K562 (cell line): ENCODE measurements at regions not wholly inside any gene's neighbourhood (a gene's known extent, or its start where the extent isn't known, plus 50 kb on each side); places are given as distances from the start of the nearest gene placed in this dataset.

ENCODE experiments used
- ATAC-seq: fragments of 200-7000 bp; cut with Tn5 transposase; 3 replicates; pipeline ENCODE4 v1.9.1; 2020; ENCODE audit warnings: moderate library complexity
- BruUV-seq: library from RNA; stranded (reverse); fragments of 400-500 nt; replicated peaks from 2 replicates; lab custom pipeline; 2021; lab: Mats Ljungman, UMichigan
- CTCF ChIA-PET: fragments of 300-600 bp; formaldehyde crosslinking; extraction: SDS; loops from one replicate; lab custom pipeline; 2021; ENCODE audit warnings: low intra/inter-chr PET ratio; lab: Yijun Ruan, JAX
- POLR2A ChIA-PET: fragments of 300-600, 350-650 bp; sonication (Branson Sonifier 250); formaldehyde crosslinking; extraction: SDS; loops from one replicate; lab custom pipeline; 2021; ENCODE audit warnings: antibody characterized with exemption, inconsistent platforms; lab: Yijun Ruan, JAX
- DNase-seq, 4 experiments: peaks; one replicate each; pipeline versions ENCODE4 v3.0.0 to v3.0.0-alpha.2; 2011 to 2018; ENCODE audit warnings: low spot score in 3 of 4, mixed read lengths in 3 of 4; ENCODE audit errors: extremely low read depth in 1 of 4
- FAIRE-seq: peaks from 2 replicates; lab custom pipeline; 2011; peaks lifted over from hg19 to GRCh38; lab: Jason Lieb, UNC
- H2AFZ ChIP-seq: 2 replicates; pipeline ENCODE4 v1.6.0; 2011; ENCODE audit warnings: low read depth, low read length, control low read depth, inconsistent platforms
- H3K27ac ChIP-seq: fragments of 200-600 bp; 3 replicates; pipeline ENCODE4 v1.8.0; 2011; ENCODE audit warnings: low read depth, mild to moderate bottlenecking, control low read depth, inconsistent platforms, low read length, moderate library complexity, mixed read lengths; ENCODE audit errors: extremely low read depth
- H3K27me3 ChIP-seq, 2 experiments: fragments of 300-600 bp in 1 of 2; 2 replicates in 1 of 2; 3 replicates in 1 of 2; pipeline versions ENCODE4 v1.6.0 to v1.8.0; 2011; ENCODE audit warnings: inconsistent platforms in 2 of 2, low read length in 2 of 2, mild to moderate bottlenecking in 1 of 2, mixed read lengths in 1 of 2, moderate library complexity in 1 of 2; ENCODE audit not compliant: control insufficient read depth in 2 of 2, insufficient read depth in 2 of 2
- H3K36me3 ChIP-seq: fragments of 300-600 bp; 3 replicates; pipeline ENCODE4 v1.8.0; 2011; ENCODE audit warnings: mild to moderate bottlenecking, low read length, inconsistent platforms; ENCODE audit not compliant: control insufficient read depth, insufficient read depth
- H3K4me1 ChIP-seq, 2 experiments: fragments of 200-600 bp in 1 of 2; replicated peaks in 1 of 2; 2 replicates in 1 of 2; 3 replicates in 1 of 2; pipeline versions ENCODE4 v1.5.1 to v1.8.0; 2011; ENCODE audit warnings: inconsistent platforms in 2 of 2, low read length in 2 of 2, mild to moderate bottlenecking in 1 of 2, mixed read lengths in 1 of 2, moderate library complexity in 1 of 2; ENCODE audit not compliant: control insufficient read depth in 2 of 2, insufficient read depth in 2 of 2
- H3K4me2 ChIP-seq: 2 replicates; pipeline ENCODE4 v1.6.1; 2011; ENCODE audit warnings: low read length, control low read depth, inconsistent platforms, mixed read lengths; ENCODE audit not compliant: insufficient read depth
- H3K4me3 ChIP-seq: fragments of 200-600 bp; sonication (generic), shearing (Covaris generic); 2 replicates; pipeline ENCODE4 v1.5.1; 2016; ENCODE audit warnings: control low read depth, inconsistent platforms
- H3K79me2 ChIP-seq: fragments of 200-600 bp; 3 replicates; pipeline ENCODE4 v1.8.0; 2011; ENCODE audit warnings: low read length, inconsistent platforms; ENCODE audit not compliant: control insufficient read depth, insufficient read depth
- H3K9ac ChIP-seq, 2 experiments: 2 replicates each; pipeline versions ENCODE4 v1.6.0 to v1.6.1; 2011; ENCODE audit warnings: low read depth in 2 of 2, low read length in 2 of 2, control low read depth in 1 of 2, inconsistent platforms in 1 of 2, mild to moderate bottlenecking in 1 of 2, mixed read lengths in 1 of 2; ENCODE audit not compliant: insufficient read depth in 1 of 2
- H3K9me1 ChIP-seq: one replicate; pipeline ENCODE4 v1.6.0; 2011; ENCODE audit warnings: inconsistent platforms, mild to moderate bottlenecking, low read length, moderate library complexity; ENCODE audit not compliant: control insufficient read depth, insufficient read depth
- H3K9me3 ChIP-seq: replicated peaks from 2 replicates; pipeline ENCODE4 v1.5.1; 2011; ENCODE audit warnings: low read depth, low read length, inconsistent platforms; ENCODE audit not compliant: control insufficient read depth, insufficient read depth
- H4K20me1 ChIP-seq: replicated peaks from 2 replicates; pipeline ENCODE4 v1.6.1; 2011; ENCODE audit warnings: low read length, inconsistent platforms, mixed read lengths; ENCODE audit not compliant: control insufficient read depth, insufficient read depth
- CREB1 ChIP-seq, 2 experiments: sonication (generic) in 1 of 2; formaldehyde crosslinking in 1 of 2; IDR thresholded peaks; 2 replicates each; pipeline versions ENCODE4 v1.6.1 to v1.8.0; 2012 to 2022; ENCODE audit warnings: inconsistent platforms in 1 of 2, mild to moderate bottlenecking in 1 of 2, missing genetic modification reagents in 1 of 2, moderate library complexity in 1 of 2
- ETV1 ChIP-seq: fragments of 450-650 bp; conservative IDR thresholded peaks from 2 replicates; pipeline ENCODE4 v1.6.1; 2016; ENCODE audit warnings: missing genetic modification characterization, control low read depth, low read depth, missing compliant biosample characterization
- RAD21 ChIP-seq, 2 experiments: fragments of 250-450 bp in 1 of 2; fragments of 450-650 bp in 1 of 2; sonication (Bioruptor Pico) in 1 of 2; formaldehyde crosslinking in 1 of 2; IDR thresholded peaks in 1 of 2; conservative IDR thresholded peaks in 1 of 2; 2 replicates each; pipeline versions ENCODE4 v1.4.0 to v1.8.0; 2020 to 2022; ENCODE audit warnings: mild to moderate bottlenecking in 2 of 2, moderate library complexity in 1 of 2
- RFX1 ChIP-seq: fragments of 450-650 bp; IDR thresholded peaks from 2 replicates; pipeline ENCODE4 v1.6.1; 2016; ENCODE audit warnings: mild to moderate bottlenecking, moderate library complexity
- RFX7 ChIP-seq: fragments of 250-450 bp; sonication (Bioruptor Pico); IDR thresholded peaks from 2 replicates; pipeline ENCODE4 v1.5.1; 2021; ENCODE audit warnings: mild to moderate bottlenecking
- ZNF584 ChIP-seq: fragments of 200-800 bp; sonication (Bioruptor generic); IDR thresholded peaks from 2 replicates; pipeline ENCODE4 v1.6.1; 2016; ENCODE audit warnings: low read depth, mild to moderate bottlenecking, missing genetic modification characterization, missing compliant biosample characterization
- WGBS: fragments of 100-300 bp; shearing (Covaris generic); methylation state at CpG from one replicate; pipeline ENCODE4 v1.1.6; 2016; ENCODE audit warnings: low coverage, mixed read lengths; ENCODE audit not compliant: insufficient coverage; ENCODE audit errors: missing lambda C conversion rate; 5-methylcytosine and 5-hydroxymethylcytosine counted together
- in situ Hi-C: fragments of 300-500 bp; cut with MboI; formaldehyde crosslinking; loops from 4 replicates; pipeline ENCODE4 v1.15.0; 2018; ENCODE audit warnings: inconsistent platforms, mixed read lengths
- intact Hi-C: fragments of 100-400 bp; cut with micrococcal nuclease; formaldehyde crosslinking; loops from 2 replicates; pipeline ENCODE4 v1.14.2; 2022
- TF ChIP-seq, protein P1 (sequence below), 3 experiments: IDR thresholded peaks in 2 of 3; conservative IDR thresholded peaks in 1 of 3; 2 replicates each; pipeline ENCODE4 v1.5.1; 2011 to 2012; ENCODE audit warnings: low read length in 3 of 3, mild to moderate bottlenecking in 3 of 3, control low read depth in 2 of 3, improper control_type of control experiment in 1 of 3, inconsistent platforms in 1 of 3, low read depth in 1 of 3, mixed read lengths in 1 of 3, moderate library complexity in 1 of 3; ENCODE audit not compliant: insufficient read depth in 2 of 3
- TF ChIP-seq, protein P2 (sequence below): fragments of 450-650 bp; IDR thresholded peaks from 2 replicates; pipeline ENCODE4 v1.6.1; 2016; ENCODE audit warnings: mild to moderate bottlenecking

DNA sequence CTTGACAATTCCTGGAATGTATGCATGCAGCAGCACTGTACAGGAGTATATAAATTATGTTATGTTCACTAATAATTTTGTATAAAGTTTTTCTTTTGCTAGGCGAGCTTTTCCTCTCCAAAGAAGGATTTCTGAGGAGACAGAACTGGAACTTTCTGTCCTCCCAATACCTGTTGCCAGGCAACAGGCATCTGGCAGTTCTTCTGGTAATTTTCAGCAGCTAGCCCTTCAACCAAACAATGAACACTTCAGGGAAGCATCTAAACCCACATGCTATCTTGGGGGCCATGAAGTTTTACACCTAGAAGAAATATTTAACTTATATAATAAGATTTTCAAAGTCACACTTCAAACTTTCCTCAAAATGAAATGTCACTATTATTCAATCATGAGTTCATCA, 162.9 kb upstream of the SYT10 start:
- H3K4me3 ChIP-seq: no peak overlapping the region
- H2AFZ ChIP-seq: no peak overlapping the region
- H3K79me2 ChIP-seq: no peaks in the 10 kb centered on the region
- FAIRE-seq (no peak), ATAC-seq (no peak), DNase-seq (no peak)
- H3K4me1 ChIP-seq: no peaks in the 10 kb centered on the region; a peak in 1 of 5 replicates
- no peak overlapping the region for H3K27ac ChIP-seq
- ChIA-PET CTCF (no interaction called here), POLR2A (no interaction called here)
- no peaks in the 10 kb centered on the region for H3K36me3 ChIP-seq
- intact Hi-C loops: no loop called here
- no TSS peak for BruUV-seq
- H3K9ac ChIP-seq: no peak overlapping the region
- no peaks in the 10 kb centered on the region for H3K9me1 ChIP-seq
- H3K9me3 ChIP-seq: no peaks in the 10 kb centered on the region
- no peaks in the 10 kb centered on the region for H4K20me1 ChIP-seq
- 43% methylated on average over 1 of the region's 1 CpG for WGBS
- no peak overlapping the region for H3K4me2 ChIP-seq
- peak; percentile 70 for TF ChIP-seq RFX1
- no peak for TF ChIP-seq RFX7 (CRISPR knock-in tag)
- TF ChIP-seq, all 486 proteins: peak for 1
- H3K27me3 ChIP-seq: no peaks in the 10 kb centered on the region
- in situ Hi-C loops: no loop called here

DNA sequence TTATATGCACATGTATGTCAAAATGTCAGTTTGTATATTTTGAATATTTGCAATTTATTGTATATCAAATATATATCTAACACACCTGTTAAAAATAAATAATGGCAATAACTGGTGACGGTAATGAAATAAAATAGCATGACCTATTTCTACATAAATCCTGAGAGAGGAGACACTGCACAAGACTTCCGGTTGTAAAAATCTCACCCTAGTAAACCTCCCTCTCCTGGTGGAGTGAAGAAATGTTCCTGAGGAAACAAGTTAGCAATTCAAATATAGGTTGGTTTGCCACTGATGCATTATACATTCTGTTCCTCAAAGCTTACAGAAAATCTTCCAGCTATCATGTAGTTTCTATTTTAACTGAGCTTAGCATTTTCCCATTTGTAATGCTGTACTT, 166.1 kb upstream of the SYT10 start:
- Histone ChIP-seq H3K4me1 (no peaks in the 10 kb centered on the region; a peak in 1 of 5 replicates), H3K27me3 (no peaks in the 10 kb centered on the region), H3K36me3 (no peaks in the 10 kb centered on the region), H4K20me1 (no peaks in the 10 kb centered on the region), H3K4me3 (no peak overlapping the region), H3K27ac (no peak overlapping the region), H3K4me2 (no peak overlapping the region)
- no peak for FAIRE-seq
- WGBS: 61% methylated on average over 2 of the region's 2 CpGs
- in situ Hi-C loops: no loop called here
- POLR2A ChIA-PET: no interaction called here
- TF ChIP-seq RAD21 (CRISPR knock-in tag; conservative IDR thresholded peaks at IDR 0.05 in 1 of 2, IDR thresholded peaks at IDR 0.05 in 1 of 2) (peak in 1 of 2 experiments; percentile 59; a peak in 2 of 4 replicates), CREB1 (IDR thresholded peaks at IDR 0.05) (no peak), CREB1 (CRISPR knock-in tag; IDR thresholded peaks at IDR 0.05) (no peak), ETV1 (peak; percentile 59), ZNF584 (CRISPR knock-in tag) (no peak)
- TF ChIP-seq, protein P1, sequence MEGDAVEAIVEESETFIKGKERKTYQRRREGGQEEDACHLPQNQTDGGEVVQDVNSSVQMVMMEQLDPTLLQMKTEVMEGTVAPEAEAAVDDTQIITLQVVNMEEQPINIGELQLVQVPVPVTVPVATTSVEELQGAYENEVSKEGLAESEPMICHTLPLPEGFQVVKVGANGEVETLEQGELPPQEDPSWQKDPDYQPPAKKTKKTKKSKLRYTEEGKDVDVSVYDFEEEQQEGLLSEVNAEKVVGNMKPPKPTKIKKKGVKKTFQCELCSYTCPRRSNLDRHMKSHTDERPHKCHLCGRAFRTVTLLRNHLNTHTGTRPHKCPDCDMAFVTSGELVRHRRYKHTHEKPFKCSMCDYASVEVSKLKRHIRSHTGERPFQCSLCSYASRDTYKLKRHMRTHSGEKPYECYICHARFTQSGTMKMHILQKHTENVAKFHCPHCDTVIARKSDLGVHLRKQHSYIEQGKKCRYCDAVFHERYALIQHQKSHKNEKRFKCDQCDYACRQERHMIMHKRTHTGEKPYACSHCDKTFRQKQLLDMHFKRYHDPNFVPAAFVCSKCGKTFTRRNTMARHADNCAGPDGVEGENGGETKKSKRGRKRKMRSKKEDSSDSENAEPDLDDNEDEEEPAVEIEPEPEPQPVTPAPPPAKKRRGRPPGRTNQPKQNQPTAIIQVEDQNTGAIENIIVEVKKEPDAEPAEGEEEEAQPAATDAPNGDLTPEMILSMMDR (IDR thresholded peaks at IDR 0.05 in 2 of 3, conservative IDR thresholded peaks at IDR 0.05 in 1 of 3; ENCODE audit: insufficient read depth in 2 of 3, low read depth in 1 of 3, low read length in 3 of 3): peak; percentile 29 to 71 (median 34); a peak in 4 of 6 replicates
- TF ChIP-seq, protein P2, sequence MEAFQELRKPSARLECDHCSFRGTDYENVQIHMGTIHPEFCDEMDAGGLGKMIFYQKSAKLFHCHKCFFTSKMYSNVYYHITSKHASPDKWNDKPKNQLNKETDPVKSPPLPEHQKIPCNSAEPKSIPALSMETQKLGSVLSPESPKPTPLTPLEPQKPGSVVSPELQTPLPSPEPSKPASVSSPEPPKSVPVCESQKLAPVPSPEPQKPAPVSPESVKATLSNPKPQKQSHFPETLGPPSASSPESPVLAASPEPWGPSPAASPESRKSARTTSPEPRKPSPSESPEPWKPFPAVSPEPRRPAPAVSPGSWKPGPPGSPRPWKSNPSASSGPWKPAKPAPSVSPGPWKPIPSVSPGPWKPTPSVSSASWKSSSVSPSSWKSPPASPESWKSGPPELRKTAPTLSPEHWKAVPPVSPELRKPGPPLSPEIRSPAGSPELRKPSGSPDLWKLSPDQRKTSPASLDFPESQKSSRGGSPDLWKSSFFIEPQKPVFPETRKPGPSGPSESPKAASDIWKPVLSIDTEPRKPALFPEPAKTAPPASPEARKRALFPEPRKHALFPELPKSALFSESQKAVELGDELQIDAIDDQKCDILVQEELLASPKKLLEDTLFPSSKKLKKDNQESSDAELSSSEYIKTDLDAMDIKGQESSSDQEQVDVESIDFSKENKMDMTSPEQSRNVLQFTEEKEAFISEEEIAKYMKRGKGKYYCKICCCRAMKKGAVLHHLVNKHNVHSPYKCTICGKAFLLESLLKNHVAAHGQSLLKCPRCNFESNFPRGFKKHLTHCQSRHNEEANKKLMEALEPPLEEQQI: 0 out of 2 replicates have a peak, but pooled peaks have one; percentile 51
- TF ChIP-seq, all 486 proteins: peak for 4
- intact Hi-C loops: no loop called here
- no peaks in the 10 kb centered on the region for H3K9me1 ChIP-seq
- DNase-seq (peak in 3 of 4 experiments; percentile 24 to 44 (median 30)), ATAC-seq (peak; percentile 82)
- peaks cover 3% of the 10 kb centered on the region; the same call in 1 of the 2 replicates for H3K9me3 ChIP-seq
- H3K79me2 ChIP-seq: no peaks in the 10 kb centered on the region
- CTCF ChIA-PET: no interaction called here
- BruUV-seq: no TSS peak
- peak overlapping the region; percentile 29 for H2AFZ ChIP-seq
- no peak overlapping the region for H3K9ac ChIP-seq
